B cell (primary cell): ENCODE measurements at regions not wholly inside any gene's neighbourhood (a gene's known extent, or its start where the extent isn't known, plus 50 kb on each side); places are given as distances from the start of the nearest gene placed in this dataset.

ENCODE experiments used
- EZH2 ChIP-seq: IDR thresholded peaks from 2 replicates; pipeline ENCODE4 v1.6.1; 2012; ENCODE audit warnings: borderline replicate concordance, low read depth, mild to moderate bottlenecking, moderate library complexity, low read length; ENCODE audit not compliant: insufficient read depth, poor library complexity, severe bottlenecking
- TF ChIP-seq, protein P1 (sequence below): fragments of 200-600 bp; IDR thresholded peaks from one replicate; pipeline ENCODE4 v1.8.0; 2022; ENCODE audit warnings: antibody characterized with exemption, mild to moderate bottlenecking

DNA sequence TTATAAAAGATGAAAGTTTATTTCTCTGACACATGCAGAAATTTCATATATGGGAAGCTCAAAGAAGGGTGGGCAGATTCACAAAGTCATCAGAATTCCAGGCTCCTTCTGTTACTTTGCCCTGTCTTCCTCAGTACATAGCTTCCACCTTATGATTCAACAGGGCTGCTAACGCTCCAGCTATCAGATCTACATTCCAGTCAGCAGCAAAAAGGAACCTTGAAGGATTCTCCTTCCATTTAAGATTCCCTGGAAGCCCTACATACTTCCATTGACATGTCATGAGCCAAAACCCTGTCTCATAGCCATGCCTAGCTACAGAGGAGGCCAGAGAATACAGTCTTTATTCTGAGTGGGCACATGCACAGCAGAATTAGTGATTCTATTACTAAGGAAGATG is 103.3 kb downstream of the NCR2 start:
- TF ChIP-seq, protein P1, sequence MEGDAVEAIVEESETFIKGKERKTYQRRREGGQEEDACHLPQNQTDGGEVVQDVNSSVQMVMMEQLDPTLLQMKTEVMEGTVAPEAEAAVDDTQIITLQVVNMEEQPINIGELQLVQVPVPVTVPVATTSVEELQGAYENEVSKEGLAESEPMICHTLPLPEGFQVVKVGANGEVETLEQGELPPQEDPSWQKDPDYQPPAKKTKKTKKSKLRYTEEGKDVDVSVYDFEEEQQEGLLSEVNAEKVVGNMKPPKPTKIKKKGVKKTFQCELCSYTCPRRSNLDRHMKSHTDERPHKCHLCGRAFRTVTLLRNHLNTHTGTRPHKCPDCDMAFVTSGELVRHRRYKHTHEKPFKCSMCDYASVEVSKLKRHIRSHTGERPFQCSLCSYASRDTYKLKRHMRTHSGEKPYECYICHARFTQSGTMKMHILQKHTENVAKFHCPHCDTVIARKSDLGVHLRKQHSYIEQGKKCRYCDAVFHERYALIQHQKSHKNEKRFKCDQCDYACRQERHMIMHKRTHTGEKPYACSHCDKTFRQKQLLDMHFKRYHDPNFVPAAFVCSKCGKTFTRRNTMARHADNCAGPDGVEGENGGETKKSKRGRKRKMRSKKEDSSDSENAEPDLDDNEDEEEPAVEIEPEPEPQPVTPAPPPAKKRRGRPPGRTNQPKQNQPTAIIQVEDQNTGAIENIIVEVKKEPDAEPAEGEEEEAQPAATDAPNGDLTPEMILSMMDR: no peak
- TF ChIP-seq EZH2: no peak
